GM21360 (cell line): ENCODE measurements at regions not wholly inside any gene's neighbourhood (a gene's known extent, or its start where the extent isn't known, plus 50 kb on each side); places are given as distances from the start of the nearest gene placed in this dataset.

Source experiments
- ATAC-seq: cut with Tn5 transposase; IDR thresholded peaks from one replicate; pipeline ENCODE4 v1.9.1; 2021; ENCODE audit warnings: mild to moderate bottlenecking, moderate library complexity; ENCODE audit not compliant: unreplicated experiment

- ATAC-seq: no peak
These were observed 325.0 kb downstream of the ARL6IP6 start for GRCh38 chr2:153043385-153043784.

GRCh38 chr2:153028626-153029025, 310.2 kb downstream of the ARL6IP6 start:
- no peak for ATAC-seq

DNA sequence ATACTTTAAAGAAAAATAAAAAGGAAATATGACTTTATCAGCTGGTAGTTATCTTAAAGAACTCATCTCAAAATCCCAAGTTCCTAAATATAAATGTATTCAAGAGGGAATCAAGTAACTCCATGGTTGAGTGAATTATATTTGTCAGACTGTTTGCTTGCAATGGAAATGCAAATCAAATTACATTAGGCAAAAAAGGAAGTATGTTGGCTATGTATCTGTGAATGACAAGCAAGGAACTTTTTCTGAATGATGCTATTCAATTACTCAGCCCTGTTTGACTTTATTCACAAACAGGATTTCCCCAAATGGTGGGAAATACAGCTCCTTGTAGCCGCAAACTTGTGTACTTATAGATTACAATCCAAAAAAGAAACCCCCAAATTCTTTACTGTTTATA, 309.1 kb downstream of the ARL6IP6 start:
- no peak for ATAC-seq

GRCh38 chr2:153020201-153020600, 301.8 kb downstream of the ARL6IP6 start:
- ATAC-seq: no peak

DNA sequence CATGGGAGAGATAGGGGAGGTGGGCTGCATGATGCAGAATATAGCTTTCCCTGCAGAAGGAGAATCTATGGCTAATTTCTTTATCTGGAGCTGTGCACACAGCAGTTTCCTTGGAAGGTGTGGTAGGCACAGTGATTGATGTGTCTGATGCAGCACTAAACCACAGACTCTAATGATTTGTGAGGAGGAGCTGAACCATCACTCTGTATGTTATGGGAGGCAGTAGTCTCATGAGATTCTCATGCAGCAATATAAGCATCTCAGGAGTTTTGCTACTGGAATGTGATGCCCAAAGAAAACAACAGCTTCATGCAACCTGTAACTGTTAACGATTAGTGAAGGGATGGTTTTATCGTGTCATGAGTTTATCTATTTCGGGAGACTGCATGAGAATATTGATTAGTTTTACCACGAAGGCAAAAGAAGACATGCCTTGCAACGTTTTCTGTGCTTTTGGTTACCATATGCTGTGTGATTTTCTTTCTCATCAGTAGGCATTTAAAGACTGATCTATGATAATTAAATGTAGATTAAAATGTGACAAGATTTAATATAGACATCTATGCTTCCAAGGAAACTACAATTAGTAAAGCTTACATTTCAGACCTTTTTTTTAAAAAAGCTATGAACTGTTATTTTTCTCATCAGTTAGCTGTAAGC, 286.8 kb downstream of the ARL6IP6 start:
- no peak for ATAC-seq

GRCh38 chr2:153004627-153005026, 286.2 kb downstream of the ARL6IP6 start:
- ATAC-seq: peak; percentile 55

- ATAC-seq: no peak
These were observed 255.7 kb downstream of the ARL6IP6 start for GRCh38 chr2:152974146-152974545.

GRCh38 chr2:152971685-152972084, 253.3 kb downstream of the ARL6IP6 start:
- no peak for ATAC-seq

- ATAC-seq: no peak
These were observed 244.0 kb downstream of the ARL6IP6 start for GRCh38 chr2:152962446-152962845.

GRCh38 chr2:152961351-152961750, 242.9 kb downstream of the ARL6IP6 start:
- ATAC-seq: no peak

DNA sequence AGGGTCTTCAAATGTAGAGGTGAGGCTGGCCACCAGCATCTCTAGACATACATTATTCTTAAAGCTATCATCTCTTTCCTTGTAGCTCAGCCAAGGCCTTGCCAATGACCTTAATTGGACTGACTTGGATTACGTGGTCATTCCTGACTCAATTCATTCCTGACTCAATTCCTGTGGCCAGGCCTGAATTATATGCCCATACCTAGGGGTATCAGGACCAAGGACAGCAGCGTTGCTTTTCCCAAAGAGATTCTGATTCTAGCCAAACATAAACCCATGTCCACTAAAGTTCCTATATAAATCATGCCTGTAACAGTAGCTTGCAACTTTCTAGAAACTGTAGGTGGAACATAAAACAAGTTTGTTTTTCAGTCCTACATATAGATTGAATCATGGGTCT, 231.7 kb downstream of the ARL6IP6 start:
- no peak for ATAC-seq

GRCh38 chr2:152944099-152944498, 225.7 kb downstream of the ARL6IP6 start:
- ATAC-seq: no peak

- no peak for ATAC-seq
These were observed 224.6 kb downstream of the ARL6IP6 start for GRCh38 chr2:152942940-152943440.

- ATAC-seq: no peak
These were observed 212.1 kb downstream of the ARL6IP6 start for GRCh38 chr2:152930501-152930900.

- no peak for ATAC-seq
These were observed 211.2 kb downstream of the ARL6IP6 start for GRCh38 chr2:152929628-152930027.

GRCh38 chr2:152925547-152926448, 207.4 kb downstream of the ARL6IP6 start:
- peak; percentile 96 for ATAC-seq

DNA sequence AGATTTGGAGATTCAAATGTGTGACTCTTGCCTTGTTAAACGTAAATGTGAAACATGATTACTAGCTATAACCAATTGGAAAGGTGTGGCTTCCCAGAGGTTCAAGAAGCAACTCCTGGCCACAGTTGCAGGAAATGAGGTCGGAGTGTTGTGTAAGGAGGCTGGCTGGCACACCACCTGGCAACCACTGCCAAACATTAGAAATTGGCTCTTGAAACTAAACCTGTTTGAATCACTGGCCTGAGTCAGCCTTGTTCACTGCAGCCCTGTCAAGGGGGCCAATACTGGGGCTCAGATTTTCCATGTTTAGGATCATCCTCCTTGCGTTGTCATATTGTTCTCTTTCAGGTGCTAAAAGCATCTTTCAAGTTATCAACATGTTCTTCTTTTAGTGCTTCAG, 206.3 kb downstream of the ARL6IP6 start:
- no peak for ATAC-seq

DNA sequence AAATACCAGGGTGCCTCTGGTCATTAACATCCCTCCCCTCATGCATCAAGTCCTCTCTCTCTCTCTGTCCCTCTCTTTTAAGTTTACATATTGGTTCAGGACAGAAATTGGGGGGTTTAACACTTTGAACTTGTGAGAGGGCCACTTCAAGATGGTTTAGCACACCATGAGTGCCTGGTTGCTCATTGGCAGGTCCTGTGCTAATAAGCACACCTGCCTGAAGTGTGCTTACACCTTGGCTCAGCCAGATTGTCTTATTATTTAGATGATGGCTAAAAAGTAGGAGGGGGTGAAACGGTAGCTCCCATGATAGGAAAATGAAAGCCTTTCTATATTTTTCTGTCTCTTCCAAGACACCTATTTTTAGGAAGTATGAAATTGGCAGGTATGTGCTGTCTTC, 205.8 kb downstream of the ARL6IP6 start:
- ATAC-seq: no peak

DNA sequence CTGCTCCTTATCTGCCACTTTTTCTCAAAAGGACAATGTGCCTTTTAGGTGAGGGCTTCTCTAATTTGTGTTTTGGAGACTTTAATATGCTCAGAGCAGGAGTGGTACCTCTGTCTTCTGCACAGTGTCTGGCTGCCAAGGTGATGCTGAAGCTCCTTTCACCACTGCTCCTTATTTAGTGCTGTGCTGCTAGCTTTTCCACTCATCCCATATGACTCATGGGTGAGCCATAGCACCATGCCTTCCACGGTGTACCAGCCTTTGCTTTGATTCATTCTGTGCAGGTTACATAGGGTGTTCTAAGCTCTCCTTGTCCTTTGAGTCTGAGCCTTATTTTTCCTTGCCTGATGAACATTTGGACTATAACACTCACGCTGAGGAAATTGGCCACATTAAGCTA, 202.4 kb downstream of the ARL6IP6 start:
- no peak for ATAC-seq

- ATAC-seq: no peak
These were observed 192.6 kb downstream of the ARL6IP6 start for GRCh38 chr2:152910970-152911369.

- ATAC-seq: no peak
These were observed 188.6 kb downstream of the ARL6IP6 start for GRCh38 chr2:152907046-152907445.

DNA sequence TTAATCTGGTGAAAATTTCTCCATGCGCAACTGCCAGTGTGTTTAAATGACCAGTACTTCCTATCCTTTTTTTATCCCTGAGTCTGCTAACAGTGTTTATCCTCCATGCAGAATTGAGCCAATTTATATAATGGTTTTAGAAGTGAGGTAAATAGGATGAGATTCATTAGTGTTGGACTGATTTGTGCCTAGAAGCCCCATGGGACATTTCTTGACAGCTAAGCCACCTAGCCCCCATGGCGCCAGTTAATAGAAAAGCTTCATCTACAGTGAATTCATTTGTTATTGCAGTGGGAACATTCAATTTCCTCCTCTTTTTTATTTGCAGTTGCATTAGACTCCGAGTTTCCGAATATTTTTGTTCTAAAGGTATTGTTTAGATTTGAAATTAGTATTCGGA, 175.6 kb downstream of the ARL6IP6 start:
- ATAC-seq: no peak
